ENCODE measurements at regions not wholly inside any gene's neighbourhood (a gene's known extent, or its start where the extent isn't known, plus 50 kb on each side); places are given as distances from the start of the nearest gene placed in this dataset.
"Not testable (repeated sequence)": the region's sequence is repeated elsewhere in the genome, so short reads cannot be mapped to it uniquely, and the experiment has no call there.

- not testable (repeated sequence) for H3K4me3 ChIP-seq; H3K9me3 ChIP-seq (replicated peaks); H3K27me3 ChIP-seq (replicated peaks); H3K36me3 ChIP-seq; H3K4me1 ChIP-seq (replicated peaks); DNase-seq (ENCODE audit: low read depth in 1 of 2, low spot score in 2 of 2); H3K27ac ChIP-seq
Observed at GRCh38 chr3:110998766-110999165, 72.8 kb upstream of the NECTIN3 start.

DNA sequence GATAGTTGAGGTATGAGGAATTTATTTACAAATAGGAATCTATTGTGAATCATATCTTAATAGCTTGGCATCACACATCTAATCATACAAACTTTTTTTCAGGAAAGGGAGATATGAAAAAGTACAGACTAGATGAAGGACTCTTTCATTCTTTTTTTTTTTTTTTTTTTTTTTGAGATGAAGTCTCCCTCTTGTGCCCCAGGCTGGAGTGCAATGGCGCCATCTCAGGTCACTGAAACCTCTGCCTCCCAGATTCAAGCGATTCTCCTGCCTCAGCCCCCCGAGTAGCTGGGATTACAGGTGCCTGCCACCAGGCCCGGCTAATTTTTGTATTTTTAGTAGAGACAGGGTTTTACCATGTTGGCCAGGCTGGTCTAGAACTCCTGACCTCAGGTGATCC lies 65.1 kb upstream of the NECTIN3 start:
- not testable (repeated sequence) for DNase-seq (ENCODE audit: low read depth in 1 of 2, low spot score in 2 of 2); H3K27ac ChIP-seq; H3K9me3 ChIP-seq (replicated peaks); H3K36me3 ChIP-seq; H3K4me1 ChIP-seq (replicated peaks); H3K4me3 ChIP-seq; H3K27me3 ChIP-seq (replicated peaks)

DNA sequence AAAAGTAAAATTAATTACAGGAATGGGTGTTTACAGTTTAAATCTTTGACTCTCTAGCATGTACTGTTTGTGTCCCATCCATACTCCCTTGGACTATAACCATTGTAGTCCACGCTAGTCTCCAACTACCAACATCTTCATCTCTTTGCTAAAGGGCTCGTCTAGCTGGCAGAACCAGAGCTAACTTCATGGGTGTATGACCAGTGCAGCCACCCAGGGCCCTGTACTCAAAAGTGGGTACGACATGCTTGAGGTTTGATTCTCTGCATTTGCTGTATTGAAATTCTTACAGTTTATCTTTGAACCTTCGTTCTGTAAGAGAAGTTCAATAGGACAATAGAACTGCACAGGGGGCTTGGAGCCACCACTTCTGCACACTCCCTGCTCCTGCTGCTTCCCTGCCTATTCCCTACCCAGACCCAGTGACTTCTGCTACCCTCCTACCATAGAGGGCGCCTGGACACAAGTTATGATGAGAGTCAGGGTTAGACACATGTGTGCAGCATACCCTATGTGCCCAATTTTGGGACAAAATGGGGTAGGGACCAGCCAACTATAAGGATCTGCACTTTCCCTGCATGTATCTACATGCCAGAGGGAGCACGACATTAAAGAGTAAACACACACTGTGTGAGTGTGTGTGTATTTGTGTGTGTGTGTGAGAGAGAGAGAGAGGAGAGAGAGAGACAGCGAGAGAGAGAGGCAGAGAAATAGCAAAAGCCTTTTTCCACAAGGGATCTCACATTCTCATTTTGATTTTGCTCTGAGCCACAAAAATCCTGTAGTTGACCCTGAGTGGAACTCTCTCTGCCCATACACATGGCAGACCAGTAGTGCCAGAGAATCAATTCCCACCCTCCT lies 59.0 kb upstream of the NECTIN3 start:
- H3K4me3 ChIP-seq = no peak overlapping the region
- H3K36me3 ChIP-seq = no peaks in the 10 kb centered on the region
- no peak for DNase-seq (ENCODE audit: low read depth in 1 of 2, low spot score in 2 of 2)
- no peaks in the 10 kb centered on the region for H3K4me1 ChIP-seq (replicated peaks)
- H3K27ac ChIP-seq = no peak overlapping the region
- no peaks in the 10 kb centered on the region for H3K27me3 ChIP-seq (replicated peaks)
- H3K9me3 ChIP-seq (replicated peaks) = no peaks in the 10 kb centered on the region
